Testis (tissue), 2 donors: ENCODE measurements at regions not wholly inside any gene's neighbourhood (a gene's known extent, or its start where the extent isn't known, plus 50 kb on each side); places are given as distances from the start of the nearest gene placed in this dataset.
"Not testable (repeated sequence)": the region's sequence is repeated elsewhere in the genome, so short reads cannot be mapped to it uniquely, and the experiment has no call there.

Experiments
- CTCF ChIP-seq, 3 experiments: fragments of 450-650 bp in 2 of 3; fragments of 200-600 bp in 1 of 3; sonication (generic) in 1 of 3; IDR thresholded peaks; one replicate each; pipeline ENCODE4 v1.5.1; 2016 to 2019; ENCODE audit warnings: antibody characterized with exemption in 3 of 3, mild to moderate bottlenecking in 2 of 3, moderate library complexity in 1 of 3
- POLR2A ChIP-seq: fragments of 450-650 bp; IDR thresholded peaks from one replicate; pipeline ENCODE4 v1.6.1; 2017; ENCODE audit warnings: antibody characterized with exemption, mild to moderate bottlenecking, moderate library complexity

GRCh38 chr6:10134185-10134584 is 280.7 kb downstream of the TFAP2A start:
- not testable (repeated sequence) for TF ChIP-seq CTCF (IDR thresholded peaks at IDR 0.05); POLR2A
